ENCODE measurements at regions not wholly inside any gene's neighbourhood (a gene's known extent, or its start where the extent isn't known, plus 50 kb on each side); places are given as distances from the start of the nearest gene placed in this dataset.

DNA sequence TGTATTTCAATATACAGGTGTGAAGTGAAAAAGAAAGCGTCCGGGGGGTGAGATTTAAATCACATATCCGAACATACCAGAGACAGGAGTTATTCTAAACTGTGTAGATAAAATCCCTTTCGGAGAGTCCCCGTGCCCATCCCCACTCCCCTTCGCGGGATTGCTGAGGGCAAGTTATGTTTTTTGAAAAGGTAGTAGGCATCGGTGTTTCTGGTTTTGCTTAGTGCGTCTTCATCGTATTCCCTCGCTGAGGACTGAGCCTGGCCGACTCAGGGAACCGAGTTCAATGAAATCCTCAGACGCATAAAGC lies 583.4 kb downstream of the ZEB2 start:
- no peak for TF ChIP-seq POLR2A (IDR thresholded peaks at IDR 0.05)
- TF ChIP-seq, protein P1, sequence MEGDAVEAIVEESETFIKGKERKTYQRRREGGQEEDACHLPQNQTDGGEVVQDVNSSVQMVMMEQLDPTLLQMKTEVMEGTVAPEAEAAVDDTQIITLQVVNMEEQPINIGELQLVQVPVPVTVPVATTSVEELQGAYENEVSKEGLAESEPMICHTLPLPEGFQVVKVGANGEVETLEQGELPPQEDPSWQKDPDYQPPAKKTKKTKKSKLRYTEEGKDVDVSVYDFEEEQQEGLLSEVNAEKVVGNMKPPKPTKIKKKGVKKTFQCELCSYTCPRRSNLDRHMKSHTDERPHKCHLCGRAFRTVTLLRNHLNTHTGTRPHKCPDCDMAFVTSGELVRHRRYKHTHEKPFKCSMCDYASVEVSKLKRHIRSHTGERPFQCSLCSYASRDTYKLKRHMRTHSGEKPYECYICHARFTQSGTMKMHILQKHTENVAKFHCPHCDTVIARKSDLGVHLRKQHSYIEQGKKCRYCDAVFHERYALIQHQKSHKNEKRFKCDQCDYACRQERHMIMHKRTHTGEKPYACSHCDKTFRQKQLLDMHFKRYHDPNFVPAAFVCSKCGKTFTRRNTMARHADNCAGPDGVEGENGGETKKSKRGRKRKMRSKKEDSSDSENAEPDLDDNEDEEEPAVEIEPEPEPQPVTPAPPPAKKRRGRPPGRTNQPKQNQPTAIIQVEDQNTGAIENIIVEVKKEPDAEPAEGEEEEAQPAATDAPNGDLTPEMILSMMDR (IDR thresholded peaks at IDR 0.05): no peak

All from Peyer's patch (tissue), 4 donors.